ENCODE measurements at regions not wholly inside any gene's neighbourhood (a gene's known extent, or its start where the extent isn't known, plus 50 kb on each side); places are given as distances from the start of the nearest gene placed in this dataset.

- H3K9me3 Mint-ChIP-seq: peaks cover 15% of the 10 kb centered on the region
- no peaks in the 10 kb centered on the region for H3K27me3 Mint-ChIP-seq (ENCODE audit: low read depth)
- no peaks in the 10 kb centered on the region for H3K4me1 Mint-ChIP-seq (ENCODE audit: low read depth)
- no peak overlapping the region for H3K4me3 Mint-ChIP-seq
- no peak overlapping the region for H3K27ac Mint-ChIP-seq
- no peaks in the 10 kb centered on the region for H3K36me3 Mint-ChIP-seq (ENCODE audit: low read depth)
Measured at GRCh38 chr4:170748975-170749374, 659.2 kb upstream of the AADAT start.

GRCh38 chr4:170743633-170744032 lies 653.9 kb upstream of the AADAT start:
- H3K9me3 Mint-ChIP-seq: no peaks in the 10 kb centered on the region
- no peak overlapping the region for H3K27ac Mint-ChIP-seq
- H3K36me3 Mint-ChIP-seq (ENCODE audit: low read depth): no peaks in the 10 kb centered on the region
- H3K27me3 Mint-ChIP-seq (ENCODE audit: low read depth): no peaks in the 10 kb centered on the region
- no peaks in the 10 kb centered on the region for H3K4me1 Mint-ChIP-seq (ENCODE audit: low read depth)
- no peak overlapping the region for H3K4me3 Mint-ChIP-seq

- no peak overlapping the region for H3K4me3 Mint-ChIP-seq
- no peaks in the 10 kb centered on the region for H3K36me3 Mint-ChIP-seq (ENCODE audit: low read depth)
- H3K27ac Mint-ChIP-seq: no peak overlapping the region
- no peaks in the 10 kb centered on the region for H3K4me1 Mint-ChIP-seq (ENCODE audit: low read depth)
- no peaks in the 10 kb centered on the region for H3K27me3 Mint-ChIP-seq (ENCODE audit: low read depth)
- no peaks in the 10 kb centered on the region for H3K9me3 Mint-ChIP-seq
Measured at GRCh38 chr4:170741856-170742255, 652.1 kb upstream of the AADAT start.

GRCh38 chr4:170736710-170737109 lies 647.0 kb upstream of the AADAT start:
- no peaks in the 10 kb centered on the region for H3K4me1 Mint-ChIP-seq (ENCODE audit: low read depth)
- H3K4me3 Mint-ChIP-seq: no peak overlapping the region
- H3K27ac Mint-ChIP-seq: no peak overlapping the region
- H3K9me3 Mint-ChIP-seq: no peaks in the 10 kb centered on the region
- no peaks in the 10 kb centered on the region for H3K36me3 Mint-ChIP-seq (ENCODE audit: low read depth)
- no peaks in the 10 kb centered on the region for H3K27me3 Mint-ChIP-seq (ENCODE audit: low read depth)

- Mint-ChIP-seq H3K36me3 (ENCODE audit: low read depth) (no peaks in the 10 kb centered on the region), H3K4me1 (ENCODE audit: low read depth) (no peaks in the 10 kb centered on the region), H3K27ac (no peak overlapping the region), H3K27me3 (ENCODE audit: low read depth) (no peaks in the 10 kb centered on the region), H3K9me3 (no peaks in the 10 kb centered on the region), H3K4me3 (no peak overlapping the region)
Measured at GRCh38 chr4:170729897-170730296, 640.1 kb upstream of the AADAT start.

- Mint-ChIP-seq H3K4me1 (ENCODE audit: low read depth) (no peaks in the 10 kb centered on the region), H3K27ac (no peak overlapping the region), H3K27me3 (ENCODE audit: low read depth) (no peaks in the 10 kb centered on the region), H3K36me3 (ENCODE audit: low read depth) (no peaks in the 10 kb centered on the region), H3K9me3 (no peaks in the 10 kb centered on the region), H3K4me3 (no peak overlapping the region)
Measured at GRCh38 chr4:170729236-170729635, 639.5 kb upstream of the AADAT start.

GRCh38 chr4:170724191-170724590 lies 634.4 kb upstream of the AADAT start:
- Mint-ChIP-seq H3K4me1 (ENCODE audit: low read depth) (no peaks in the 10 kb centered on the region), H3K27ac (no peak overlapping the region), H3K27me3 (ENCODE audit: low read depth) (no peaks in the 10 kb centered on the region), H3K4me3 (no peak overlapping the region), H3K36me3 (ENCODE audit: low read depth) (no peaks in the 10 kb centered on the region), H3K9me3 (no peaks in the 10 kb centered on the region)

- no peaks in the 10 kb centered on the region for H3K4me1 Mint-ChIP-seq (ENCODE audit: low read depth)
- H3K9me3 Mint-ChIP-seq: no peaks in the 10 kb centered on the region
- H3K36me3 Mint-ChIP-seq (ENCODE audit: low read depth): no peaks in the 10 kb centered on the region
- H3K4me3 Mint-ChIP-seq: no peak overlapping the region
- H3K27me3 Mint-ChIP-seq (ENCODE audit: low read depth): no peaks in the 10 kb centered on the region
- H3K27ac Mint-ChIP-seq: no peak overlapping the region
Measured at GRCh38 chr4:170723171-170723570, 633.4 kb upstream of the AADAT start.

- Mint-ChIP-seq H3K4me1 (ENCODE audit: low read depth) (no peaks in the 10 kb centered on the region), H3K4me3 (no peak overlapping the region), H3K9me3 (no peaks in the 10 kb centered on the region), H3K27me3 (ENCODE audit: low read depth) (no peaks in the 10 kb centered on the region), H3K27ac (no peak overlapping the region), H3K36me3 (ENCODE audit: low read depth) (no peaks in the 10 kb centered on the region)
Measured at GRCh38 chr4:170721812-170722373, 632.1 kb upstream of the AADAT start.

GRCh38 chr4:170716868-170717267 lies 627.1 kb upstream of the AADAT start:
- H3K4me3 Mint-ChIP-seq: no peak overlapping the region
- H3K36me3 Mint-ChIP-seq (ENCODE audit: low read depth): no peaks in the 10 kb centered on the region
- H3K9me3 Mint-ChIP-seq: no peaks in the 10 kb centered on the region
- no peak overlapping the region for H3K27ac Mint-ChIP-seq
- no peaks in the 10 kb centered on the region for H3K4me1 Mint-ChIP-seq (ENCODE audit: low read depth)
- no peaks in the 10 kb centered on the region for H3K27me3 Mint-ChIP-seq (ENCODE audit: low read depth)

GRCh38 chr4:170705907-170706306 lies 616.2 kb upstream of the AADAT start:
- Mint-ChIP-seq H3K27me3 (ENCODE audit: low read depth) (no peaks in the 10 kb centered on the region), H3K27ac (no peak overlapping the region), H3K4me3 (no peak overlapping the region), H3K9me3 (no peaks in the 10 kb centered on the region), H3K36me3 (ENCODE audit: low read depth) (no peaks in the 10 kb centered on the region), H3K4me1 (ENCODE audit: low read depth) (no peaks in the 10 kb centered on the region)

GRCh38 chr4:170700064-170700463 lies 610.3 kb upstream of the AADAT start:
- H3K9me3 Mint-ChIP-seq: no peaks in the 10 kb centered on the region
- no peaks in the 10 kb centered on the region for H3K27me3 Mint-ChIP-seq (ENCODE audit: low read depth)
- H3K4me3 Mint-ChIP-seq: no peak overlapping the region
- H3K27ac Mint-ChIP-seq: no peak overlapping the region
- H3K36me3 Mint-ChIP-seq (ENCODE audit: low read depth): no peaks in the 10 kb centered on the region
- H3K4me1 Mint-ChIP-seq (ENCODE audit: low read depth): no peaks in the 10 kb centered on the region

- Mint-ChIP-seq H3K4me3 (no peak overlapping the region), H3K27ac (no peak overlapping the region), H3K27me3 (ENCODE audit: low read depth) (no peaks in the 10 kb centered on the region), H3K36me3 (ENCODE audit: low read depth) (no peaks in the 10 kb centered on the region), H3K4me1 (ENCODE audit: low read depth) (no peaks in the 10 kb centered on the region), H3K9me3 (no peaks in the 10 kb centered on the region)
Measured at GRCh38 chr4:170698334-170698733, 608.6 kb upstream of the AADAT start.

GRCh38 chr4:170697845-170698244 lies 608.1 kb upstream of the AADAT start:
- Mint-ChIP-seq H3K4me3 (no peak overlapping the region), H3K36me3 (ENCODE audit: low read depth) (no peaks in the 10 kb centered on the region), H3K27me3 (ENCODE audit: low read depth) (no peaks in the 10 kb centered on the region)

GRCh38 chr4:170697045-170697444 lies 607.3 kb upstream of the AADAT start:
- H3K4me3 Mint-ChIP-seq: no peak overlapping the region

More at GRCh38 chr4:170697845-170698244, 608.1 kb upstream of the AADAT start:
- H3K27ac Mint-ChIP-seq: no peak overlapping the region
- H3K9me3 Mint-ChIP-seq: peaks cover 4% of the 10 kb centered on the region
- no peaks in the 10 kb centered on the region for H3K4me1 Mint-ChIP-seq (ENCODE audit: low read depth)

GRCh38 chr4:170691168-170691567 lies 601.4 kb upstream of the AADAT start:
- H3K4me1 Mint-ChIP-seq (ENCODE audit: low read depth): no peaks in the 10 kb centered on the region
- no peak overlapping the region for H3K27ac Mint-ChIP-seq
- peaks cover 13% of the 10 kb centered on the region for H3K9me3 Mint-ChIP-seq
- no peaks in the 10 kb centered on the region for H3K36me3 Mint-ChIP-seq (ENCODE audit: low read depth)
- H3K4me3 Mint-ChIP-seq: no peak overlapping the region
- no peaks in the 10 kb centered on the region for H3K27me3 Mint-ChIP-seq (ENCODE audit: low read depth)

More at GRCh38 chr4:170697045-170697444, 607.3 kb upstream of the AADAT start:
- no peak overlapping the region for H3K27ac Mint-ChIP-seq
- no peaks in the 10 kb centered on the region for H3K27me3 Mint-ChIP-seq (ENCODE audit: low read depth)
- H3K4me1 Mint-ChIP-seq (ENCODE audit: low read depth): no peaks in the 10 kb centered on the region
- no peaks in the 10 kb centered on the region for H3K36me3 Mint-ChIP-seq (ENCODE audit: low read depth)
- peaks cover 4% of the 10 kb centered on the region for H3K9me3 Mint-ChIP-seq

Data from T-helper 1 cell treated with Interleukin-12 subunit alpha and Interleukin-12 subunit beta and Interleukin-4 antibody, amounts not matched to agents 30 μg/mL and 1 μg/mL, for 36 hours (primary cell).